NCI-H2029 treated with DMSO at 0.1 percent for 48 hours (cell line): ENCODE measurements at regions not wholly inside any gene's neighbourhood (a gene's known extent, or its start where the extent isn't known, plus 50 kb on each side); places are given as distances from the start of the nearest gene placed in this dataset.

Experiments used
- DNase-seq: peaks from one replicate; lab custom pipeline; 2025; lab: John Stamatoyannopoulos, UW

GRCh38 chr9:126152622-126153362, 173.8 kb upstream of the MVB12B start:
- no peak for DNase-seq

- no peak for DNase-seq
Observed at GRCh38 chr9:126153382-126153781, 173.2 kb upstream of the MVB12B start.

- no peak for DNase-seq
Observed at GRCh38 chr9:126154182-126154827, 172.3 kb upstream of the MVB12B start.

- DNase-seq, result no peak
Observed at GRCh38 chr9:126154869-126155268, 171.8 kb upstream of the MVB12B start.

GRCh38 chr9:126155756-126156664, 170.6 kb upstream of the MVB12B start:
- DNase-seq, result no peak

GRCh38 chr9:126156898-126157297, 169.7 kb upstream of the MVB12B start:
- DNase-seq, result no peak

DNA sequence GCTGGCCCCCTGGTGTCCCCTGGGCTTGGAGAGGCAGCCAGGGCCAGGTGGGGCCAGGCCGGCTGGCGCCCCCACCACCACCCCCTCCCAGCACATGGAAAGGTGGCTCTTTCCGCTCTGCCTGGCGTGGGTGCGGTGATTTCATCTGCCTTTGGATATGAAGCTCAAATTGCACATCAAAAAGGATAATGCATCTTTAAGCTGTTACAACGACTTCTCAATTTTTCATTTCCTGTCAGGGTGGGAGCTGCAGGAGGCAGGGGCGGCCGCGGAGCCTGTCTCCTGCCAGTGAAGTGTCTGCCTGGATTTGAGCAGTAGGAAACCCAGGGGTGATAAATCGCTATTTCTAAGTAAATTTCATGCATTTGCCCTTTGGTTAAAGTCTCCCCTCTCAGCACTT, 169.2 kb upstream of the MVB12B start:
- no peak for DNase-seq

DNA sequence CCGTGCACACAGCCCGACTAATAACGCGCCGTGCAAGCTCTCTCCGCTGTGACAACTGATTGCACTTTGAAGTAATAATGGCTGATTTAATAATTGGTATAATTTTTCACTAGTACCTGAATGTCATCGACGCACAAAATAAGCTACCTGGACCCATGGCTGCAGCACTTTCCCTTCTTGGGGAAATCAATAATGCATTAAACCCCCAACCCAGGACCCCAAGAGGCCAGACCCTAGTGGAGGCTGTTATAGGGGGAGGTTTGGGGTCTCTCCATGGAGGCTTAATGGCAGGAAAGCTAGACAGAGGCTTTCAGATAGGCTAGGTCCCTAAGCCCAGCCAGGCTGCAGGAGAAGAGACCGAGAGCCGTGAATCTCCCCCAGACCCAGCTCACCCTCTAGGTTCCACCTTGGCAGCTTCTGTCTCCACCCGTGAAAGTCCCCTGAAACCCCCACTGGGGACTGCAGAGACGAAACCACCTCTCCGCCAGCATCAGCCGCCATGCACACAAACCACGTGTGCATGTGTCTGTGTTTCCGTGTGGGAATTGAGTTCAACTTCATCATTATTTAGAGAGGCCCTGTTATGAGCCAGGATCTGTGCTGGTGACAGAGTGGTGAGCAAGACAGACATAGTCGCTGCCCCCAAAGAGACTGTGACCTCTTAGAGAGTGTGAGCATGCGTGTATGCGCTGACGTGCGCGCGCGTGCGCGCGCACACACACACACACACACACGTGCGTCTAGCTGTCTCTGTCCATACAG, 168.6 kb upstream of the MVB12B start:
- no peak for DNase-seq

DNA sequence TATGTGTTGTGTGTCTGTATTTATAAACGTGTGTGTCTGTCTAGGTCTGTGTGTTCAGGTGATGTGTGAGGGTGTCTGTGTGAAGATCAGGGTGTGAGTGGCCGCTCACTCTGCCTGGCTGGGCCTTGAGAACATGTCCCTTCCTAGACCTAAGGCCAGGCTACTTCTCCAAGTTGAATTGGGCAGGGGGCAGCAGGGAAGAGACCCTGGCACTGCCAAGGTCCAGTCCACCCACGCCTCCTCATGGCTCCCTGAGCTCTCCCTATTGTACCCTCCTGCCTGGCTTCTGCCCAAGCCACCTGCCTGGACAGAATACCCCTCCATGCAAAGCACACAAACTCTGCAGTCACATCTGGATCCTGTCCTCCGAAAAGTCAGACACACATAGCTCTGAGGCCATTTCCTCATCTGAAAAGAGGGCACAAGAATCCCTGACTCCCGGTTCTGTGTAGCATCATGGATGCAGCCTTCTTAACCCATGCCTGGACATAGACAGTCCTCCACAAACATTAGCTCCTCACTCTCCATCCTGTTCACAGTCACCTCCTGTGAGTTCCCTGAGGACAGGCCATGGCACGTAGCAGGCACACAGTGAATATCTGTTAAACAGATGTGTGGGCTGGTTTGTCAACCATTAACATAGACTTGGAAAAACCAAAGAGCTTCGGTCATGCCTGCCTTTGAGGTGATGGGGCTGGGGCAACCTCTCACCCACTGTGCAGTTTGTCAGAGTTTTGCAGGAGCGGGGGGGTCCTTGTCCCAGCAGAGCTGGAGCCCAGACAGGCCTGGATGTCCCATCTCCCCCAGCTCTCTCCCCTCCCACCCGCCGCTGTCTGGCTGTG, 167.8 kb upstream of the MVB12B start:
- DNase-seq, result no peak

DNA sequence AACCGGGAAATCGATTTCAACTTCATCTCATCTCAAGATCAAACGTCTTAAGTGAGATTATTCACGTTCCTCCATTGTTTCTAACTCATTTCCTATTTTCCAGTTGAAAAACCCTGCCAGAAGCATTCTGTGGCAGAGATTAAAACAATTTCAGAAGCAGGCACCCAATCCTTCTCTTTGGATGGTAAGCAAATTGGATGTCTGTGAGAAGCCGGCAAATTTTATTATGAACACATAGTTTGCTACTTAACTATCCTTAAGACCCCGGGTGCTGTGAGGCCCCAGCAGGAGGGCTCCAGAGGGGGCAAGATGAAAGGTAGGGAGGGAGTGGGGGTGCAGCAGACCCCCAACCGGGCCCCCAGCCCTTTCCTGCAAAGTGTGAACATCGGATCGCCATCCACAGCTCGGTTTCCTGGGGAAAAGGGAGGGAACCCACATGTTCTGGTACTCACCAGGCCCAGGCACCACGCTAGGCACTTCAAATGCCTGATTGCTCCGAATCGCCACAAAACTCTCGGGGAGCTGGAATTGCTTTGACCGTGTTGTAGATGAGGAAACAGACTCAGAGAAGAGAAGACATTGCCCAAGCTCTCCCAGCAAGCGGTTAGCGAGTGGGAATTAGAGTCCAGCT, 167.1 kb upstream of the MVB12B start:
- DNase-seq, result no peak

GRCh38 chr9:126160067-126160853, 166.4 kb upstream of the MVB12B start:
- no peak for DNase-seq

DNA sequence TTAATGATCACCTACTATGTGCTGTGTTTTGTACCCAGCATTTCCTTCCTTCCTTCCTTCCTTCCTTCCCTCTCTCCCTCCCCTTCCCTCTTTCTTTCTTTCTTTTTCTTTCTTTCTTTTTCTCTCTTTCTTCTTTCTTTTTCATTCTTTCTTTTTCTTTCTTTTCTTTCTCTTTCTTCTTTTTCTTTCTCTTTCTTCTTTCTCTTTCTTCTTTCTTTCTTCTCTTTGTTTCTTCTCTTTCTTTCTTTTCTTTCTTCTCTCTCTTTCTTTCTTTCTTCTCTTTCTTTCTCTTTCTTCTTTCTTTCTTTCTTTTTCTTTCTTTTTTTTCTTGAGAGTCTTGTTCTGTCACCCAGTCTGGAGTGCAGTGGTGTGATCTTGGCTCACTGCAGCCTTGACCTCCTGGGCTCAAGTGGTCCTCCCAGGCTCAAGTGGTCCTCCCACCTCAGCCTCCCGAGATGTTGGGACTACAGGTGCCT, 165.7 kb upstream of the MVB12B start:
- no peak for DNase-seq

GRCh38 chr9:126162611-126163381, 163.8 kb upstream of the MVB12B start:
- DNase-seq, result no peak

- DNase-seq, result no peak
Observed at GRCh38 chr9:126164796-126165525, 161.7 kb upstream of the MVB12B start.

DNA sequence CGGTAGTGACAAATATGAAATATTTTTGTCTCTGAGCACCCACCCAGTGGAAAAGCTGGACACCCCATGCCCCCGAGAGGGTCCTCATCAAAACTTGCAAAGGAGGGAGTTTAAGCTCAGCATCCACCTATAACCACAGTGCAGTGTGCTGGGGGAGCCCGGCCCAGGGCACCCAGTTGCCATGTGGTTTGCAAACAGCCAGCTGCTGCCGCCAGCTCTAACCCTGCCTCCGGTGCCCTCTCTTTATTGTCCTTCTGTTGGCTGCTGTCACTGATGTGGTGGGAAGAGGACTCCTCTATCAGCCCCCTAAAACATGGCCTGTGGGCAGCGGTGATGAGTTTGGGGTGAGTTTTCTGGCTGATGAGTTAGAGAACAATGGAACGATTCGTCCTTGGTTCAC, 160.9 kb upstream of the MVB12B start:
- no peak for DNase-seq

- no peak for DNase-seq
Observed at GRCh38 chr9:126166291-126166690, 160.3 kb upstream of the MVB12B start.

DNA sequence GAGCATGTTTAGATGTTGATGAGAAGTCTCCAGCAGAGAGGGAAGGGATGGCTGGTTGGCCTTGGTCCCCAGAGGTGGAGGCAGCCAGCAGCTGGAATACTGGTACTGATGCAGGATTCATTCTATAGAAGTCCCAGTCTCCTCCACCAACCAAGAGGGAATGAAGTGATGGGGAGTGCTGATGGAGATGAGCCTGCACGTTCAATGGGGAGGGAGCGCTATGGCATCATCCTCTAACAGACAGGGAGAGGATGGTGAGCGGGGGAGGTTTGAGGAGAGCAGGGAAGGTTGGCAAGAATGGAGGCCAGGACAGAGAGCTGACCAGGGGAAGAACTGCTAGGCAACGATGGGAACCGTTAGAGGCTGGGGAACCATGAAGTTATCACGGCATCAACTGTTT, 159.8 kb upstream of the MVB12B start:
- no peak for DNase-seq

GRCh38 chr9:126169736-126170135, 156.9 kb upstream of the MVB12B start:
- DNase-seq, result no peak
